HL-60 (cell line): ENCODE measurements at regions not wholly inside any gene's neighbourhood (a gene's known extent, or its start where the extent isn't known, plus 50 kb on each side); places are given as distances from the start of the nearest gene placed in this dataset.

ENCODE experiments used
- DNase-seq, 2 experiments: peaks; one replicate each; pipeline ENCODE4 v3.0.0-alpha.2; 2010 to 2020; ENCODE audit warnings: low read depth in 1 of 2, low spot score in 1 of 2
- H3K27ac ChIP-seq: fragments of 250-450 bp; sonication (Bioruptor Pico); replicated peaks from 2 replicates; pipeline ENCODE4 v1.5.1; 2020; ENCODE audit warnings: mild to moderate bottlenecking, moderate library complexity
- H3K27me3 ChIP-seq: fragments of 250-450 bp; sonication (Bioruptor Pico); 2 replicates; pipeline ENCODE4 v1.5.1; 2021; ENCODE audit warnings: mild to moderate bottlenecking, moderate library complexity; ENCODE audit not compliant: insufficient read depth, poor library complexity, severe bottlenecking
- H3K4me3 ChIP-seq: replicated peaks from 2 replicates; pipeline ENCODE4 v1.5.1; 2011; ENCODE audit warnings: mild to moderate bottlenecking, control low read depth, low read length; ENCODE audit not compliant: insufficient read depth
- GABPA ChIP-seq: IDR thresholded peaks from 2 replicates; pipeline ENCODE4 v1.6.1; 2012; ENCODE audit warnings: low read depth
- POLR2AphosphoS5 ChIP-seq: IDR thresholded peaks from 2 replicates; pipeline ENCODE4 v1.6.1; 2012; ENCODE audit warnings: low read depth
- SPI1 ChIP-seq: IDR thresholded peaks from 2 replicates; pipeline ENCODE4 v1.6.1; 2012; ENCODE audit warnings: low read depth, mild to moderate bottlenecking, borderline replicate concordance
- TF ChIP-seq, protein P1 (sequence below): IDR thresholded peaks from one replicate; pipeline ENCODE4 v1.5.1; 2011; ENCODE audit warnings: low read length, control low read depth, inconsistent platforms; ENCODE audit not compliant: insufficient read depth
- TF ChIP-seq, protein P2 (sequence below): IDR thresholded peaks from 2 replicates; pipeline ENCODE4 v1.6.1; 2012; ENCODE audit warnings: low read depth; ENCODE audit not compliant: insufficient replicate concordance

DNA sequence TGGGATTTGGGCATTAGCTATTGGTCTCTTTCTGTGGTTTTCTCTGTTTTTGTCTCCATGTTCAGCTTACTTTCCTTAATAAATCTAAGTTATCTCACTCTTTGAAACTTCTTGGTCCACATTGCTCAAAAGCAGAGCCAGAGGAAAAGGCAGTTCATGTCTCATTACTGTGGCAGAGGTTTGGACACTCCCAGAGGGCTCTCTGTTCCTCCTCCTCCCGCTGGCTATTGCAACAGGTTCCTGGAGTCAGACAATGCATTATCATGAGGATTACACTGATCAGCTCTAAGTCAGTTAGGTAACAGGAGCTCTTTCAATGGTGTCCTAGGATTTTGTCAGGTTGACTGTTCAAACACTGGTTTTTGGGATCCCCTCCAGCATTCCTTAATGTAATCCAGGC, 298.8 kb downstream of the NDFIP2 start:
- TF ChIP-seq SPI1: no peak
- TF ChIP-seq, protein P1, sequence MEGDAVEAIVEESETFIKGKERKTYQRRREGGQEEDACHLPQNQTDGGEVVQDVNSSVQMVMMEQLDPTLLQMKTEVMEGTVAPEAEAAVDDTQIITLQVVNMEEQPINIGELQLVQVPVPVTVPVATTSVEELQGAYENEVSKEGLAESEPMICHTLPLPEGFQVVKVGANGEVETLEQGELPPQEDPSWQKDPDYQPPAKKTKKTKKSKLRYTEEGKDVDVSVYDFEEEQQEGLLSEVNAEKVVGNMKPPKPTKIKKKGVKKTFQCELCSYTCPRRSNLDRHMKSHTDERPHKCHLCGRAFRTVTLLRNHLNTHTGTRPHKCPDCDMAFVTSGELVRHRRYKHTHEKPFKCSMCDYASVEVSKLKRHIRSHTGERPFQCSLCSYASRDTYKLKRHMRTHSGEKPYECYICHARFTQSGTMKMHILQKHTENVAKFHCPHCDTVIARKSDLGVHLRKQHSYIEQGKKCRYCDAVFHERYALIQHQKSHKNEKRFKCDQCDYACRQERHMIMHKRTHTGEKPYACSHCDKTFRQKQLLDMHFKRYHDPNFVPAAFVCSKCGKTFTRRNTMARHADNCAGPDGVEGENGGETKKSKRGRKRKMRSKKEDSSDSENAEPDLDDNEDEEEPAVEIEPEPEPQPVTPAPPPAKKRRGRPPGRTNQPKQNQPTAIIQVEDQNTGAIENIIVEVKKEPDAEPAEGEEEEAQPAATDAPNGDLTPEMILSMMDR: no peak
- TF ChIP-seq, protein P2, sequence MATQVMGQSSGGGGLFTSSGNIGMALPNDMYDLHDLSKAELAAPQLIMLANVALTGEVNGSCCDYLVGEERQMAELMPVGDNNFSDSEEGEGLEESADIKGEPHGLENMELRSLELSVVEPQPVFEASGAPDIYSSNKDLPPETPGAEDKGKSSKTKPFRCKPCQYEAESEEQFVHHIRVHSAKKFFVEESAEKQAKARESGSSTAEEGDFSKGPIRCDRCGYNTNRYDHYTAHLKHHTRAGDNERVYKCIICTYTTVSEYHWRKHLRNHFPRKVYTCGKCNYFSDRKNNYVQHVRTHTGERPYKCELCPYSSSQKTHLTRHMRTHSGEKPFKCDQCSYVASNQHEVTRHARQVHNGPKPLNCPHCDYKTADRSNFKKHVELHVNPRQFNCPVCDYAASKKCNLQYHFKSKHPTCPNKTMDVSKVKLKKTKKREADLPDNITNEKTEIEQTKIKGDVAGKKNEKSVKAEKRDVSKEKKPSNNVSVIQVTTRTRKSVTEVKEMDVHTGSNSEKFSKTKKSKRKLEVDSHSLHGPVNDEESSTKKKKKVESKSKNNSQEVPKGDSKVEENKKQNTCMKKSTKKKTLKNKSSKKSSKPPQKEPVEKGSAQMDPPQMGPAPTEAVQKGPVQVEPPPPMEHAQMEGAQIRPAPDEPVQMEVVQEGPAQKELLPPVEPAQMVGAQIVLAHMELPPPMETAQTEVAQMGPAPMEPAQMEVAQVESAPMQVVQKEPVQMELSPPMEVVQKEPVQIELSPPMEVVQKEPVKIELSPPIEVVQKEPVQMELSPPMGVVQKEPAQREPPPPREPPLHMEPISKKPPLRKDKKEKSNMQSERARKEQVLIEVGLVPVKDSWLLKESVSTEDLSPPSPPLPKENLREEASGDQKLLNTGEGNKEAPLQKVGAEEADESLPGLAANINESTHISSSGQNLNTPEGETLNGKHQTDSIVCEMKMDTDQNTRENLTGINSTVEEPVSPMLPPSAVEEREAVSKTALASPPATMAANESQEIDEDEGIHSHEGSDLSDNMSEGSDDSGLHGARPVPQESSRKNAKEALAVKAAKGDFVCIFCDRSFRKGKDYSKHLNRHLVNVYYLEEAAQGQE: no peak
- TF ChIP-seq POLR2AphosphoS5: no peak
- no peak for TF ChIP-seq GABPA
- H3K4me3 ChIP-seq: no peak overlapping the region
- H3K27ac ChIP-seq: no peak overlapping the region
- peak; percentile 41 to 83 for DNase-seq
- H3K27me3 ChIP-seq: no peaks in the 10 kb centered on the region

DNA sequence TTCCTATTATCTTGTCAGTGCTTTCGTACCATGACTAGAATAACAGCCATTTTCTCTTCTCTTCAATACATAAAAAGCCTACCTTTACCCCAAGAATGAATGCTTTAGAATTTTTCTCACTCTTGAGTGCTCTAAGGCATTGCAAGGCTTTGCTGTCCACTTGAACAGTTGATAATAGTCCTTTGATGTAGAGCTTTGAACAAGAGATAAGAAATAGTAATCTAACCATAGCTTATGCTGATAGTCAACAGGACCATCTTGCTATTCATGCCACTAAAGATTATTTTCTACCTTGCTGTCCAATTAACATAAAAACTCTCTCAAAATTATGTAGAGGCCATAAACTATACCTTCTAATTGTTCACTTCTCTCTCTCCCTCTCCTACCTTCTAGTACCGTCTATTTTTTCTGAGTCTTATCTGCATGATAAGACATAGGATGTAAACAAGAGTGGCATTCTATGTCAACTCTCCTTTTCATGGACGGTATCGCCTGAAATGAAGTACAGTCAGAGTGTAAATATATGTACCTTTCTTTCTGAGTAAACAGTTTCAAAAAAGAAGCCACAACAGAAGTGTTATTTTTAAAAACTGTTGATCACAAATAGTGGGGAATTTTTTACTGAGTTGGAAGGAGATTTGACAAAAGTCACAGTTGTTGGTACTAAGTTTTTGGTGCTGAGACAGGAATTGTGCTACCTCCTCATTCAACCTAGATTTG, 297.9 kb downstream of the NDFIP2 start:
- DNase-seq: no peak
- Histone ChIP-seq H3K4me3 (no peak overlapping the region), H3K27me3 (no peaks in the 10 kb centered on the region), H3K27ac (no peak overlapping the region)
- TF ChIP-seq, protein P1: no peak
- TF ChIP-seq SPI1 (no peak), GABPA (no peak), POLR2AphosphoS5 (no peak)
- TF ChIP-seq, protein P2: no peak

DNA sequence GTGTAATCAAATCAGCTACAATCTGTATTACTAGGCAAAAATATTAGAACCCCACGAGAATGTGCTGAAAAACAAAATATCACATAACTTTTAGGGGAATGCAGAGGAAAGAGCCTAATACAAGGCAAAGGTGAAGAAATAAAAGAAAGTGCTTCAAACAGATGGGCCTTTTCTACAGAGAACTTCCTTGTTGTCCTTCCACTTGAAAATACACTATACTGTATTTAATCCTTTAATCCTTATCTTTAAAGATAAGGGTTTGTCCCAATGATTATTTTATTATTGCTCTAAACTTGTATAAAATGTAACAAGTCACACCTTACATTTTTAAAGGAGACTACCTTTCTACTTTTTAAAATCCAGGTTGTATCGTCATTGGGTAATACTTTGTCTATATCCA, 296.5 kb downstream of the NDFIP2 start:
- Histone ChIP-seq H3K4me3 (no peak overlapping the region), H3K27me3 (no peaks in the 10 kb centered on the region), H3K27ac (no peak overlapping the region)
- TF ChIP-seq, protein P2: no peak
- TF ChIP-seq POLR2AphosphoS5 (no peak), SPI1 (no peak), GABPA (no peak)
- TF ChIP-seq, protein P1: no peak
- DNase-seq: no peak
